Neuronal stem cell (in vitro differentiated cells): ENCODE measurements at regions not wholly inside any gene's neighbourhood (a gene's known extent, or its start where the extent isn't known, plus 50 kb on each side); places are given as distances from the start of the nearest gene placed in this dataset.

Source experiments
- DNase-seq: peaks from one replicate; pipeline ENCODE4 v3.0.0-alpha.2; 2013; ENCODE audit warnings: low spot score
- H2AFZ ChIP-seq: one replicate; pipeline ENCODE4 v1.6.1; 2013; ENCODE audit warnings: mild to moderate bottlenecking, low read length, inconsistent platforms
- H2AK5ac ChIP-seq: 2 replicates; pipeline ENCODE4 v1.6.1; 2013; ENCODE audit warnings: low read depth, mild to moderate bottlenecking, inconsistent platforms, low read length, moderate library complexity, mixed read lengths
- H2BK120ac ChIP-seq: 2 replicates; pipeline ENCODE4 v1.6.1; 2013; ENCODE audit warnings: low read depth, mild to moderate bottlenecking, inconsistent platforms, low read length, moderate library complexity, mixed read lengths
- H2BK12ac ChIP-seq: one replicate; pipeline ENCODE4 v1.6.1; 2013; ENCODE audit warnings: low read length, inconsistent platforms
- H2BK15ac ChIP-seq: 2 replicates; pipeline ENCODE4 v1.6.1; 2013; ENCODE audit warnings: mild to moderate bottlenecking, low read length, inconsistent platforms, mixed read lengths
- H2BK5ac ChIP-seq: one replicate; pipeline ENCODE4 v1.6.1; 2013; ENCODE audit warnings: inconsistent platforms, mild to moderate bottlenecking, low read length, moderate library complexity
- H3K14ac ChIP-seq: one replicate; pipeline ENCODE4 v1.6.1; 2013; ENCODE audit warnings: low read length, inconsistent platforms
- H3K18ac ChIP-seq: 2 replicates; pipeline ENCODE4 v1.6.1; 2013; ENCODE audit warnings: low read length, inconsistent platforms
- H3K23ac ChIP-seq: 2 replicates; pipeline ENCODE4 v1.6.1; 2013; ENCODE audit warnings: low read depth, mild to moderate bottlenecking, mixed read lengths, low read length, inconsistent platforms; ENCODE audit not compliant: poor library complexity
- H3K27ac ChIP-seq: replicated peaks from 3 replicates; pipeline ENCODE4 v1.5.1; 2013; ENCODE audit warnings: low read length, inconsistent platforms
- H3K27me3 ChIP-seq, 3 experiments: 2 replicates each; pipeline ENCODE4 v1.6.1; 2013; ENCODE audit warnings: low read length in 3 of 3, mild to moderate bottlenecking in 2 of 3, inconsistent platforms in 1 of 3, low read depth in 1 of 3, mixed read lengths in 1 of 3, moderate library complexity in 1 of 3; ENCODE audit not compliant: control insufficient read depth in 3 of 3, insufficient read depth in 3 of 3
- H3K36me3 ChIP-seq, 2 donors: replicated peaks in 1 of 2; 2 replicates each; pipeline ENCODE4 v1.6.1; 2013; ENCODE audit warnings: low read length in 2 of 2; ENCODE audit not compliant: control insufficient read depth in 2 of 2, insufficient read depth in 2 of 2
- H3K4ac ChIP-seq: 2 replicates; pipeline ENCODE4 v1.6.1; 2013; ENCODE audit warnings: inconsistent platforms, mild to moderate bottlenecking, low read length, moderate library complexity
- H3K4me1 ChIP-seq, 2 donors: 1 replicate in 1 of 2; 2 replicates in 1 of 2; pipeline ENCODE4 v1.6.1; 2013; ENCODE audit warnings: low read length in 2 of 2, low read depth in 1 of 2; ENCODE audit not compliant: control insufficient read depth in 2 of 2, insufficient read depth in 1 of 2
- H3K4me2 ChIP-seq: one replicate; pipeline ENCODE4 v1.6.1; 2013; ENCODE audit warnings: mild to moderate bottlenecking, low read length, inconsistent platforms; ENCODE audit not compliant: insufficient read depth, poor library complexity, severe bottlenecking
- H3K4me3 ChIP-seq, 2 donors: 2 replicates each; pipeline ENCODE4 v1.5.1; 2013; ENCODE audit warnings: low read length in 2 of 2, mild to moderate bottlenecking in 2 of 2, inconsistent platforms in 1 of 2, moderate library complexity in 1 of 2
- H3K79me1 ChIP-seq: one replicate; pipeline ENCODE4 v1.6.1; 2013; ENCODE audit warnings: low read depth, mild to moderate bottlenecking, inconsistent platforms, low read length, moderate library complexity
- H3K9ac ChIP-seq: one replicate; pipeline ENCODE4 v1.6.1; 2013; ENCODE audit warnings: mild to moderate bottlenecking, low read depth, low read length, inconsistent platforms; ENCODE audit not compliant: poor library complexity
- H3K9me3 ChIP-seq, 2 donors: replicated peaks in 1 of 2; 2 replicates each; pipeline versions ENCODE3 to v1.6.1; 2013; ENCODE audit warnings: low read length in 2 of 2, mild to moderate bottlenecking in 2 of 2, inconsistent platforms in 1 of 2, low read depth in 1 of 2, mixed read lengths in 1 of 2, moderate library complexity in 1 of 2; ENCODE audit not compliant: control insufficient read depth in 2 of 2, insufficient read depth in 1 of 2
- H4K8ac ChIP-seq: one replicate; pipeline ENCODE4 v1.6.1; 2013; ENCODE audit warnings: low read depth, mild to moderate bottlenecking, inconsistent platforms, low read length, moderate library complexity
- H4K91ac ChIP-seq: one replicate; pipeline ENCODE4 v1.6.1; 2013; ENCODE audit warnings: low read length, low read depth, mild to moderate bottlenecking, inconsistent platforms; ENCODE audit not compliant: poor library complexity
- WGBS, 2 donors: extraction: QIAGEN DNeasy Blood & Tissue Kit; methylation state at CpG; one replicate each; pipeline ENCODE4 v1.1.7; 2013; ENCODE audit warnings: missing lambda C conversion rate in 2 of 2, mixed read lengths in 1 of 2; ENCODE audit not compliant: insufficient read length in 2 of 2, insufficient replicate concordance in 1 of 2; ENCODE audit errors: extremely low coverage in 2 of 2; 5-methylcytosine and 5-hydroxymethylcytosine counted together

GRCh38 chr1:164384262-164384661 lies 174.7 kb upstream of the PBX1 start:
- Histone ChIP-seq H3K9me3 (no peaks in the 10 kb centered on the region), H3K14ac (no peak overlapping the region), H3K9ac (no peak overlapping the region), H3K79me1 (no peaks in the 10 kb centered on the region), H3K4me3 (no peak overlapping the region), H3K36me3 (no peaks in the 10 kb centered on the region), H3K27me3 (no peaks in the 10 kb centered on the region), H3K4me2 (no peak overlapping the region), H2BK5ac (no peak overlapping the region), H2BK120ac (no peak overlapping the region), H3K4ac (no peak overlapping the region), H2AFZ (no peak overlapping the region), H3K18ac (no peak overlapping the region), H4K91ac (no peak overlapping the region), H2AK5ac (no peak overlapping the region), H3K27ac (no peak overlapping the region), H2BK12ac (no peak overlapping the region), H3K23ac (no peak overlapping the region), H4K8ac (no peak overlapping the region), H2BK15ac (no peak overlapping the region), H3K4me1 (no peaks in the 10 kb centered on the region)
- no CpG with 5 or more reads among the region's 3 CpGs for WGBS, 2 donors
- DNase-seq, result no peak

GRCh38 chr1:164417016-164417704 lies 141.8 kb upstream of the PBX1 start:
- Histone ChIP-seq H3K18ac (no peak overlapping the region), H3K9ac (no peak overlapping the region), H2BK15ac (no peak overlapping the region), H2BK5ac (no peak overlapping the region), H3K14ac (no peak overlapping the region), H2BK120ac (no peak overlapping the region), H3K4ac (no peak overlapping the region), H2BK12ac (no peak overlapping the region), H4K91ac (no peak overlapping the region), H2AK5ac (no peak overlapping the region), H3K36me3 (no peaks in the 10 kb centered on the region), H3K27me3 (peaks cover 0 to 2% (median 0%) of the 10 kb centered on the region in 3 experiments), H4K8ac (no peak overlapping the region), H3K27ac (no peak overlapping the region), H3K79me1 (no peaks in the 10 kb centered on the region), H3K4me1 (peaks cover 0 to 2% of the 10 kb centered on the region in 2 donors), H3K4me3 (no peak overlapping the region), H3K23ac (no peak overlapping the region), H2AFZ (no peak overlapping the region), H3K4me2 (no peak overlapping the region), H3K9me3 (no peaks in the 10 kb centered on the region)
- no peak for DNase-seq
- no CpG with 5 or more reads among the region's 2 CpGs for WGBS, 2 donors

- H3K36me3 ChIP-seq, result no peaks in the 10 kb centered on the region
- no peaks in the 10 kb centered on the region for H3K4me1 ChIP-seq
- H4K91ac ChIP-seq, result no peak overlapping the region
- no peak overlapping the region for H3K9ac ChIP-seq
- no peak overlapping the region for H3K14ac ChIP-seq
- H3K4me2 ChIP-seq, result no peak overlapping the region
- no peak overlapping the region for H3K4me3 ChIP-seq
- H2BK5ac ChIP-seq, result no peak overlapping the region
- DNase-seq, result no peak
- no peaks in the 10 kb centered on the region for H3K79me1 ChIP-seq
- no CpG with 5 or more reads among the region's 1 CpG for WGBS, 2 donors
- no peak overlapping the region for H2BK120ac ChIP-seq
- no peak overlapping the region for H3K18ac ChIP-seq
- H2AFZ ChIP-seq, result no peak overlapping the region
- no peak overlapping the region for H3K27ac ChIP-seq
- H3K9me3 ChIP-seq, result no peaks in the 10 kb centered on the region
- no peaks in the 10 kb centered on the region for H3K27me3 ChIP-seq
- H3K4ac ChIP-seq, result no peak overlapping the region
- H2BK12ac ChIP-seq, result no peak overlapping the region
- no peak overlapping the region for H2AK5ac ChIP-seq
- no peak overlapping the region for H2BK15ac ChIP-seq
- H3K23ac ChIP-seq, result no peak overlapping the region
- no peak overlapping the region for H4K8ac ChIP-seq
These were observed 135.8 kb upstream of the PBX1 start for GRCh38 chr1:164423136-164423535.

GRCh38 chr1:164433141-164433817 lies 125.7 kb upstream of the PBX1 start:
- no peak overlapping the region for H3K23ac ChIP-seq
- no peaks in the 10 kb centered on the region for H3K79me1 ChIP-seq
- no peaks in the 10 kb centered on the region for H3K9me3 ChIP-seq
- H4K8ac ChIP-seq, result no peak overlapping the region
- H2BK5ac ChIP-seq, result no peak overlapping the region
- no peak overlapping the region for H3K18ac ChIP-seq
- no peak for DNase-seq
- no peak overlapping the region for H2BK15ac ChIP-seq
- no peaks in the 10 kb centered on the region for H3K27me3 ChIP-seq
- no peak overlapping the region for H3K9ac ChIP-seq
- no peak overlapping the region for H2AK5ac ChIP-seq
- no CpG with 5 or more reads among the region's 3 CpGs for WGBS, 2 donors
- no peak overlapping the region for H3K14ac ChIP-seq
- H2BK120ac ChIP-seq, result no peak overlapping the region
- no peak overlapping the region for H2BK12ac ChIP-seq
- H2AFZ ChIP-seq, result no peak overlapping the region
- H3K4me1 ChIP-seq, result no peaks in the 10 kb centered on the region
- no peak overlapping the region for H3K4me3 ChIP-seq
- no peak overlapping the region for H3K4me2 ChIP-seq
- H3K27ac ChIP-seq, result no peak overlapping the region
- no peak overlapping the region for H4K91ac ChIP-seq
- H3K36me3 ChIP-seq, result no peaks in the 10 kb centered on the region
- no peak overlapping the region for H3K4ac ChIP-seq
